ENCODE measurements at regions not wholly inside any gene's neighbourhood (a gene's known extent, or its start where the extent isn't known, plus 50 kb on each side); places are given as distances from the start of the nearest gene placed in this dataset.
A peak's percentile ranks its signal among the peaks of the same experiment; 100 is the strongest.

DNA sequence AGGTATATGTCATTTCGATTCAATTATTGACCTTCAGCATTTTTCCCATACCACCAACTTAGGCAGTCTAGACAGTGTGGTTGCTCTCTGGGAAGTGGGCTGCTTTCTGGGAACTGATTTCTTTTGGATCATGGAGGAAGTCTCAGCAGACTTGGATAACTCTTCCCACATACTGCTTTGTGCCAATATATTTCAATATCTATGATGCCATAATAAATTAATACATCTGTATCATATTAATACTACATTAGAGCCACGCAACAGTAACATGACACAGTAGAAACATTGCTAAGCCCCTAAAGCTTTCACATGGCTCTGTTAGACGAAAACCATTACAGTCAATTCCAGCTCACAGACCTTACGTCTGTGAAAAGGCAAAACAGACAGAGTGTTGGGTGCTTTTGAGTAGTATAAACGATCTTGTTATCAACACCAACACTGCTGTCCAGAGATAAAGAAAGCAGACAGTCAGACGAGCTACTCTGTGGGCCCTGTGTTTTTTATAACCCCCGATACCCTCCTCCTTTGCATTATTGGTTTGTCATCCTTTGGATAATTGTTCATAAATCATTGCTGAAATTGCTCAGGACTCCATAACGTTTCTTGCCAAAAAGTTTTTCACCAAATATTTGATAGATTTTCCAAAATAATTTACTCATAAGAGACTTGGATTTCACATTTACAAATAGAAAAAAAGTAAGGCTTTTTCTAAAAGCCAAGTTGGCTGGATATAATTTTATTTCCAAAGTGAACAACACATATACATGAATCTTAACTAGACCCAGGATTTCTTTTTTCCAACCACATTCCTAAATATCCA lies 439.7 kb downstream of the ADAMTS20 start:
- peak; percentile 70 for DNase-seq (ENCODE audit: low read depth)
- no peak overlapping the region for H3K4me3 ChIP-seq (ENCODE audit: low read depth, low read length)
- TF ChIP-seq, protein P1, sequence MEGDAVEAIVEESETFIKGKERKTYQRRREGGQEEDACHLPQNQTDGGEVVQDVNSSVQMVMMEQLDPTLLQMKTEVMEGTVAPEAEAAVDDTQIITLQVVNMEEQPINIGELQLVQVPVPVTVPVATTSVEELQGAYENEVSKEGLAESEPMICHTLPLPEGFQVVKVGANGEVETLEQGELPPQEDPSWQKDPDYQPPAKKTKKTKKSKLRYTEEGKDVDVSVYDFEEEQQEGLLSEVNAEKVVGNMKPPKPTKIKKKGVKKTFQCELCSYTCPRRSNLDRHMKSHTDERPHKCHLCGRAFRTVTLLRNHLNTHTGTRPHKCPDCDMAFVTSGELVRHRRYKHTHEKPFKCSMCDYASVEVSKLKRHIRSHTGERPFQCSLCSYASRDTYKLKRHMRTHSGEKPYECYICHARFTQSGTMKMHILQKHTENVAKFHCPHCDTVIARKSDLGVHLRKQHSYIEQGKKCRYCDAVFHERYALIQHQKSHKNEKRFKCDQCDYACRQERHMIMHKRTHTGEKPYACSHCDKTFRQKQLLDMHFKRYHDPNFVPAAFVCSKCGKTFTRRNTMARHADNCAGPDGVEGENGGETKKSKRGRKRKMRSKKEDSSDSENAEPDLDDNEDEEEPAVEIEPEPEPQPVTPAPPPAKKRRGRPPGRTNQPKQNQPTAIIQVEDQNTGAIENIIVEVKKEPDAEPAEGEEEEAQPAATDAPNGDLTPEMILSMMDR (IDR thresholded peaks at IDR 0.05; ENCODE audit: insufficient read depth, low read length): no peak

DNA sequence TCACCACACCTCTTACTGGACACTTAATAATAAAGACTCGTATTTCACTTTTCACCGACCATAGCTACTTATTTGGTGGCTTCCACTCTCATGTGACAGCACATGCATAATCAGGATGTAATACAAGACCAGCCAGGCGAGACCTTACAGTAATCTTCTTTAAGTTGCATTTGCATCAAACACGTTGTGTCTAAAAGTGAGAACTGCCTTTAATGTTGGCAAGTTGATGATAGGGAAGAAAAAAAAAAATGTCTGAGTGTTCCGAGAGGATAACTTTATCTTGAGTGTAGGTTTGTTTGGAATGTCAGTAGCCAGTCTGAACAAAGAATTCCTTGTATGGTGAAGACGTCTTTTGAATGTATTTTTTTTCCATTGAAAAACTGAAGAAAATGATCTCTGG lies 440.4 kb downstream of the ADAMTS20 start:
- TF ChIP-seq, protein P1 (IDR thresholded peaks at IDR 0.05; ENCODE audit: insufficient read depth, low read length): no peak
- DNase-seq (ENCODE audit: low read depth): peak; percentile 28
- no peak overlapping the region for H3K4me3 ChIP-seq (ENCODE audit: low read depth, low read length)

DNA sequence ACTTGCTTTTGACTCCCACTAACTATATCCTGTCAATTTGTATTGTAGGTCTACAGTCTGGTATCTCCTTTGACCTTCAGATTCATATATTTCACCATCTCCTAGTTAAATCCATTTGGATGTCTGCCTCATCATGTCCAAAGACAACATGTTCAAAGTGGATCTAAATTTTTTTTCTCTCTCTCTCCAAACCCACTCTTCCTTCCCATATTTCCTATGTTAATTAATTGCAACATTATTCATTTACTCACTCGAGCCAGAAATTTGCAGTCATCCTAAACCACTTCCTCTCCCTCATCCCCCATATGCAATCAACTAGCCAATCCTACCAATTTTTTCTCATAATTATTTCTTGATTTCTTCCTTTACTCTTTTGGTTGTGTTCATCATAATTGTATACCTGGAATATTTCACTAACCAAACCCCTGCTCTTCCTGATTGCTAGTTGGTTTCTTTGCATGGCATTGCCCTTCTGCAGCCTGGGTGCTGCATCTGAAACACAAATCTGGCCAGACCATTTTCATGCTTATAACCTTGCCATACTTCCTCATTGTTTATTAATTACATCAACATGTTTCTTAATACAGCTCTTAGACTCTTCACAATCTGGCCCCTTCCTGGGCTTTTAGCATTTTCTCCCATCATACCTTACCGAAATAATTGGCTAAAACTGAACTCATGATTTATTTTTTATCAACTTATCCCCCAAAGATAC lies 442.2 kb downstream of the ADAMTS20 start:
- no peak for DNase-seq (ENCODE audit: low read depth)
- H3K4me3 ChIP-seq (ENCODE audit: low read depth, low read length): no peak overlapping the region
- TF ChIP-seq, protein P1 (IDR thresholded peaks at IDR 0.05; ENCODE audit: insufficient read depth, low read length): no peak

DNA sequence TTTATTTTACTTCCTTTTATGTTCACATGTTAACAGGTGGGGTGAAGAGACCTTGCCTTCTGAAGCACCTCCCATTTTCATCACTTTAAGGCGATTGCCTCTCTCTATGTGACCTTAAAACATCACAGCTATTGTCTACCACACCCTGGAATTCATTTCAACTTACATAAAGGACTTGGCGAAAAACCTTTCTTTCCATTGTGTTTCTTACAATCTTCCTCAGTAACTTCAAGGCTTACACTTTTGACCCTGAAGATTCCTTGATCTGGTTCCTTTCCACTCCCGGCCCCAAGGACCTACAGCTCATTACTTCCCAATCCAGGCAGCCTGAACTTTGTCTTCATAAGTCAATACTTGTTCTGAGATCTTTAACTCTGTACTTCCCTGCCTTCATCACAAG lies 443.3 kb downstream of the ADAMTS20 start:
- TF ChIP-seq, protein P1 (IDR thresholded peaks at IDR 0.05; ENCODE audit: insufficient read depth, low read length): no peak
- no peak overlapping the region for H3K4me3 ChIP-seq (ENCODE audit: low read depth, low read length)
- DNase-seq (ENCODE audit: low read depth): peak; percentile 29

DNA sequence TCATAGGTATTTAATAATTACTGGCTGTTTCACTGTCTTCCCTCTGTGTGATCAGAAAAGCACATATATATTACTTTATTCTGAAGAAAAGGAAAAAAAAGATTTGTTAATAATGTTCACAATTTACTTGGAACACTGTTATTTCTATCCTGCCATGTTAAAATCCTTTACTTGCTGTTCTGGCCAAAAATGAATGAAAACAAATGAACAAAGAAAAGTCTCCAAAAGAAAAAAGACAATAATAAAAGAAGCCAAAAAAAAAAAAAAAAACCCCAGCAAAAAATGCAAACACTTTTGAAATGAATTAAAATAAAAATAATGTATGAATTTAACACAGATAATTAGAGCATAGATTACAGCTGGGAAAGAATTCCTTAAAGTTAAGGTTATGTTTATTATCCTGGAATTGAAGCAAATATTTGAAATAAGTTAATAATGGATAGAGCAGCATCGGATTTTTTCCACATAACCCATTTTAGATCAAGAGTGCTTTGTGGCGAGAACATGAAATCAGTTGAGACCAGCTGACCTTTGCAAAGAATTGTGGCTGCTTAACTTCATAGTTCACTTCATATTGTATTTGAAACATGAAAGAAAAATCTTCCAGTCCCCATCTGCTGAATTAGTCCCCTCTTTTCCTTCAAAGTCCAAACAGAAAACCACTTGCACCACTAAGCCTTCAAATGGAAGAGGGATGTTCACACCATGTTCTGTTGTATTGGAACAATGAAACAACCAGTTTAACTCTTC lies 444.8 kb downstream of the ADAMTS20 start:
- no peak for DNase-seq (ENCODE audit: low read depth)
- no peak overlapping the region for H3K4me3 ChIP-seq (ENCODE audit: low read depth, low read length)
- TF ChIP-seq, protein P1 (IDR thresholded peaks at IDR 0.05; ENCODE audit: insufficient read depth, low read length): no peak

DNA sequence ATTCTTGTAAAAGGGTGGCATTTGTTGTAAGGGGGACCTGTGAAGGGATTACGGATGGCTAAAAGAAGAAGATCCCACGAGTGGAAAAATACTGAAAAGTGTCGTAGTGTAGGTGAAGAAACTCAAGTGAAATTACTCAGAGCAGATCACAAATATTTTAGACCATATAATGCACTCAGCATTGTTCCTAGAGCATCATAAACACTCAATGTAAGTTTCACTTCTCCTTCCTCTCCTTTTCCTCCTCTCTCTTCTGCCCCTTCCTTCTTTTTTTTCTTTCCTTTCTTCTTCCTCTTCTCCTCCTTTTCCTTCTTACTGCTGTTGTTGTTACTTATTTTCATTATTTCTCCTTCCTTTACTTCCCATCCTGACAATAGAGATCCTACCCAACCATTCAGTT lies 445.6 kb downstream of the ADAMTS20 start:
- H3K4me3 ChIP-seq (ENCODE audit: low read depth, low read length): no peak overlapping the region
- DNase-seq (ENCODE audit: low read depth): no peak
- TF ChIP-seq, protein P1 (IDR thresholded peaks at IDR 0.05; ENCODE audit: insufficient read depth, low read length): no peak
